ENCODE measurements at regions not wholly inside any gene's neighbourhood (a gene's known extent, or its start where the extent isn't known, plus 50 kb on each side); places are given as distances from the start of the nearest gene placed in this dataset.

- TF ChIP-seq POLR2AphosphoS5 (IDR thresholded peaks at IDR 0.05) (no peak), POLR2A (IDR thresholded peaks at IDR 0.05) (no peak), CTCF (IDR thresholded peaks at IDR 0.05) (no peak), EP300 (IDR thresholded peaks at IDR 0.05) (no peak)
- ATAC-seq = no peak
- Histone ChIP-seq H3K27me3 (no peaks in the 10 kb centered on the region), H3K36me3 (no peaks in the 10 kb centered on the region), H3K9me3 (no peaks in the 10 kb centered on the region), H3K4me1 (no peaks in the 10 kb centered on the region), H3K4me3 (no peak overlapping the region), H3K27ac (no peak overlapping the region)
- WGBS, 2 donors (ENCODE audit: low coverage in 1 of 2) = 80 to 87% methylated on average over 1 of the region's 1 CpG
Observed at GRCh38 chr13:58191754-58192153, 560.2 kb downstream of the PCDH17 start.

- 86 to 100% methylated on average over 1 of the region's 1 CpG for WGBS, 2 donors (ENCODE audit: low coverage in 1 of 2)
- H3K4me1 ChIP-seq = no peaks in the 10 kb centered on the region
- no peak overlapping the region for H3K27ac ChIP-seq
- no peaks in the 10 kb centered on the region for H3K27me3 ChIP-seq
- no peaks in the 10 kb centered on the region for H3K36me3 ChIP-seq
- TF ChIP-seq CTCF (IDR thresholded peaks at IDR 0.05) = no peak
- no peak for TF ChIP-seq EP300 (IDR thresholded peaks at IDR 0.05)
- no peak for TF ChIP-seq POLR2A (IDR thresholded peaks at IDR 0.05)
- no peak for TF ChIP-seq POLR2AphosphoS5 (IDR thresholded peaks at IDR 0.05)
- H3K9me3 ChIP-seq = no peaks in the 10 kb centered on the region
- no peak for ATAC-seq
- no peak overlapping the region for H3K4me3 ChIP-seq
Observed at GRCh38 chr13:58202099-58202498, 570.6 kb downstream of the PCDH17 start.

- H3K27me3 ChIP-seq = no peaks in the 10 kb centered on the region
- no peak for ATAC-seq
- 55 to 69% methylated on average over 3 to 4 of the region's 4 CpGs for WGBS, 2 donors (ENCODE audit: low coverage in 1 of 2)
- no peaks in the 10 kb centered on the region for H3K36me3 ChIP-seq
- no peak overlapping the region for H3K4me3 ChIP-seq
- H3K4me1 ChIP-seq = no peaks in the 10 kb centered on the region
- TF ChIP-seq POLR2AphosphoS5 (IDR thresholded peaks at IDR 0.05) (no peak), CTCF (IDR thresholded peaks at IDR 0.05) (no peak), POLR2A (IDR thresholded peaks at IDR 0.05) (no peak), EP300 (IDR thresholded peaks at IDR 0.05) (no peak)
- H3K27ac ChIP-seq = no peak overlapping the region
- H3K9me3 ChIP-seq = no peaks in the 10 kb centered on the region
Observed at GRCh38 chr13:58207501-58207900, 576.0 kb downstream of the PCDH17 start.

GRCh38 chr13:58235454-58235853 is 603.9 kb downstream of the PCDH17 start:
- no peak overlapping the region for H3K27ac ChIP-seq
- no peak overlapping the region for H3K4me3 ChIP-seq
- no peak for ATAC-seq
- H3K4me1 ChIP-seq = no peaks in the 10 kb centered on the region
- no peaks in the 10 kb centered on the region for H3K27me3 ChIP-seq
- WGBS, 2 donors (ENCODE audit: low coverage in 1 of 2) = 81 to 83% methylated on average over 4 of the region's 4 CpGs
- TF ChIP-seq EP300 (IDR thresholded peaks at IDR 0.05) (no peak), POLR2A (IDR thresholded peaks at IDR 0.05) (no peak), POLR2AphosphoS5 (IDR thresholded peaks at IDR 0.05) (no peak), CTCF (IDR thresholded peaks at IDR 0.05) (no peak)
- no peaks in the 10 kb centered on the region for H3K36me3 ChIP-seq
- H3K9me3 ChIP-seq = no peaks in the 10 kb centered on the region

- Histone ChIP-seq H3K4me1 (no peaks in the 10 kb centered on the region), H3K36me3 (no peaks in the 10 kb centered on the region), H3K27me3 (no peaks in the 10 kb centered on the region), H3K27ac (no peak overlapping the region), H3K4me3 (no peak overlapping the region), H3K9me3 (no peaks in the 10 kb centered on the region)
- WGBS, 2 donors (ENCODE audit: low coverage in 1 of 2) = 100% methylated on average over 1 of the region's 10 CpGs; no CpG with 5 or more reads in 1 of the 2 donors
- TF ChIP-seq POLR2AphosphoS5 (IDR thresholded peaks at IDR 0.05) = no peak
- no peak for TF ChIP-seq CTCF (IDR thresholded peaks at IDR 0.05)
- TF ChIP-seq POLR2A (IDR thresholded peaks at IDR 0.05) = no peak
- TF ChIP-seq EP300 (IDR thresholded peaks at IDR 0.05) = no peak
- ATAC-seq = no peak
Observed at GRCh38 chr13:58238972-58239773, 607.6 kb downstream of the PCDH17 start.

Data from gastroesophageal sphincter (tissue), 4 donors.